GM19023 (cell line): ENCODE measurements at regions not wholly inside any gene's neighbourhood (a gene's known extent, or its start where the extent isn't known, plus 50 kb on each side); places are given as distances from the start of the nearest gene placed in this dataset.

Experiments
- ATAC-seq: cut with Tn5 transposase; IDR thresholded peaks from one replicate; pipeline ENCODE4 v1.9.1; 2021; ENCODE audit warnings: mild to moderate bottlenecking, moderate library complexity; ENCODE audit not compliant: unreplicated experiment

GRCh38 chr13:109451726-109452125, 334.7 kb downstream of the IRS2 start:
- ATAC-seq: no peak

DNA sequence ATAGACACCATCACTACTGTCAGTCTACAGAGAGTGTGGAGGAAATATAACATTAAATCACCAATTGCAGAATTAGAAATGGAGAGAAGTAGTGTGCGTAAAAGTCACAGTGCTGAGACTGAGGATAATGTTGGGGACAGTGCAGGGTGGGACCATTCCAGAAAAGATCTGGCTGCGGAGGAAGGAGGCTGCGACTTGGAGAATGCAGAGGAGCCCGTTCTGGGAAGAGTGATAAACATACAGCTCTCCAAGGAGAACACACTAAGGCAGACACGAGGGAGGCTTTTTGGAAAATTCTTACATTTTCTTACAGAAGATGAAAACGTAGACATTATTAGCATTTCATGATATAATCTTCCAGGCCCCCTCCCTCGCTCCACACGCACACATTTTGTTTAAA, 337.8 kb downstream of the IRS2 start:
- no peak for ATAC-seq

GRCh38 chr13:109447667-109448066, 338.7 kb downstream of the IRS2 start:
- no peak for ATAC-seq

- no peak for ATAC-seq
These were observed 346.1 kb downstream of the IRS2 start for GRCh38 chr13:109440320-109440719.

- no peak for ATAC-seq
These were observed 346.6 kb downstream of the IRS2 start for GRCh38 chr13:109439813-109440212.

DNA sequence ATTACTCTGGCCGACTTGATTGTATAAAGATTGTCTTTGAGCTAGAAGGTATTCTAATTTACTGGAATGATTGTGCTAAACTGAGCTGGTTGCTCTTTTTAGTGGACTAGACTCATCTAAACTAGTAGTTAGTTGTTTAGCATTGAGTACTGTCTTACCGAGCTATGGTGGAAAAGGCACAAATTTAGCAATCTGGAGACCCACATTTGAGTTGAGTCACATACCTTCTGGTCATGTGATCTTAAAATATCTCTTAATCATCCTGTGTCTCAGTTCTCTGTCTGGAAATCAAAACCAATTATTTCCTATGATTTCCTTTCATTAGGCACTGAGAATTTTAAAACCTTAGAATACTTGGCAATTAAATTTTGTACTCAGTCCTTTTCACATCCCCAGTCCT, 349.5 kb downstream of the IRS2 start:
- ATAC-seq: no peak

DNA sequence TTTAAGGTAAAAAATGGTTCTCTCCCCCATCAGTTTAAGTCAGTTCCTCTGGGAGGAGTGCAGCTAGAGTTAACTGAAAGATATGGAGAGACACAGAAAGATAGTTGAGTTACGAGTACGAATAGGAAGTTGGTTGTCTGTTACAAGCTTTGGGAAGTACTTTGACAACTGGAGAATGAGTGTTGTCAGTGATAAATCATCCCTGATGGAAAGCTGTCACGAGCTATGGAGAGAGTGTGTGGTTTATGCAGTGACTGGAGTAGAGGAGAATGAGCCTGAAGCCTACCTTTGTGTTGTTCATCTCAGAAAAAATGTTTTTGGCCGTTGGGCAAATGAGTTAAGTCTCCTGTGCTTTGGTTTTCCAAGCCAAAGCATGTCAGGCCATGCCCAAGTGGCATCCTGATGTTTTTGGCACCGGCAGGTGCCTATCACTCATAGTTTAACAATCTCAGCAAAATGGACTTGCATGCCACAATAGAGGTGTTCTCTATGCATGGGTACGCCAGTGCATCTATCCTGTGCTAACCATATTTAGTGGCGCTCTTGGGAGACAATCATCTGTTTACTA, 350.2 kb downstream of the IRS2 start:
- no peak for ATAC-seq

DNA sequence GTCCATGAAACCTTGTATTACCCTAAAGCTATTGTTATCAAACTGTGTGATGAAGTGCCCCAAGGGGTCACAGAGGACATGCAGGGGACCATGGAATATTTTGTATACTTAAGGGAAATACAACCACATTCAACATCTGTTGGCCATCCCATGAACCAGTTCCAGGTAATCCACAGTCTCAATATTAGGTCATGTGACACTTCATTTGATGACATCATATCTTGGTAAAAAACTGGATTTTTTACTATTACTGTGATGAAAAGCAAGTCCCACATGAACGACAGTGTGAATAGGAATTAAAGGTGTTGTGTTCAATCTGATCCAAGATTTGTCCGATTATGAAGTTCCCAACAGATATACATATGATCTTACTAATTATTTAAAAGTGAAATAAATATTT, 355.2 kb downstream of the IRS2 start:
- no peak for ATAC-seq

- no peak for ATAC-seq
These were observed 358.2 kb downstream of the IRS2 start for GRCh38 chr13:109428146-109428545.

DNA sequence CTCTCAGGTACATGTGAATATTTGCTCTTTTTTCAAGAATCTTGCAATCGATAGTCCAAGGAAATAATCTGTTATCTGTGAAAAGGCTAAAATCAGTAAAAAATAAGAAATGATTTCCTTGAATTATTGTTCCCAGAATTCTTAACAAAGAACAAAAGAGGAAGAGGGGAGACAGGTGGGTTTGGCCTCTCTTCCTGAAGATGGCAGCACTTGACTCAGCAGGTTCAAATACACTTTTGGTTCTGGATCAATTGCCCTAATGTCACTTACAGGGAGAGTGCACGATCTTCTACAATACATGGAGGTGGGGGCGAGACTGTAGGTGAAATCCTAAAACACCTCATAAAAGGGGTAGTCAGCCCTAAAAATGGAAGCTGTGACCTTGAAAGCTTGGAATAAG, 358.7 kb downstream of the IRS2 start:
- ATAC-seq: no peak

DNA sequence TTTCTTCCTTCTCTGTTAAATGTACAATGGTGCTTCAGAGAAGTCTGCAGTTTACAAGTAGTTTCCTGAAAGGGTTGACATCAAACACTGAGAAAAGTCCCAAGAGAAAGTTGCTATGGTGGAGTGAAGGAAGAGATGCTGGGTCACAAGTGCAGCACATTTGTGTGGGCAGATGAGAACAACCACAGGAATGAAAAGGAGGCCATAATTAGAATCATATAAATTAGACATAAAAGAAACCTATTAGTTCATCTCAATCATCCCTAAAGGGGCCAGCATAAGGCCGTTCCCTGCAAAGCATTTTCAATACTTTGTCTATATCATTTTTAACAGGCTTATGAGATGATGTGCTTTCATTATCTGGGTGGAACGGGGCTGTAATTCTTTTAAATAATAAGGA, 359.2 kb downstream of the IRS2 start:
- no peak for ATAC-seq

- no peak for ATAC-seq
These were observed 359.7 kb downstream of the IRS2 start for GRCh38 chr13:109426690-109426990.

DNA sequence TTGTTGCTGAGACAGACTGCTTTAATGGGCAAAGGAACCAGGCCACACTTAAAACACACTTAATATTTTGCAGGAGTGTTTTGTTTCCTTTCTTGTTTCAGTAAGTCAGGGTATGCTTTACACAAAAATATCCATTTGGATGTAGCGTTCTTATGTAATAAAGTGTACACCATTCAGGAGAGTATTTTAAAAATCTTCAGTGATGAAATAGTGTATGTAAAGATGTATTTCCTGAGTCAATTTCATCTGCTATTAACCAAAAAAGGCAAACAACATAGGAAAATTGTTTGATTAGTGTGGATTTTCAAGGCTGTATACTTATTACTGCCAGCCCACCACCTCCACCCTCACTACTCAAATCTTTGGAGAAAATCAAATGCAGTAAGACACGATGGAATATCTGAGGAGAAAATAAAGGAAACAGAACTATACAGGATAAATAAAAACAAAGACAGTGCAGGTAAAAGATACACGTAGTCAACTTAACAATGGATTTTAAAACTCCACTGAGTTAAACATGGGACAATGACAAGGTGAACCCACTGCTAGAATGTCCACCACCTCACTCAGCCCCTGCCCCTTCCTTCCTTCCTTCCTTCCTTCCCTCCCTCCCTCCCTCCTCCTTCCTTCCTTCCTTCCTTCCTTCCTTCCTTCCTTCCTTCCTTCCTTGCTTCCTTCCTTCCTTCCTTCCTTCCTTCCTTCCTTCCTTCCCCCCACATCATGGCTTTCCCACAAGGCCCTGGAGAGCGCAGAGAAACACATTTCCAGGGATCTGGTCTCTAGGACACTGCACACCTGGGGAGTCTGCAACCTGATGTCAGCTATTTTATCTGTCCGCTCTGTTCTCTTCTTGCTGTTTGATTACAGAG, 360.3 kb downstream of the IRS2 start:
- no peak for ATAC-seq

DNA sequence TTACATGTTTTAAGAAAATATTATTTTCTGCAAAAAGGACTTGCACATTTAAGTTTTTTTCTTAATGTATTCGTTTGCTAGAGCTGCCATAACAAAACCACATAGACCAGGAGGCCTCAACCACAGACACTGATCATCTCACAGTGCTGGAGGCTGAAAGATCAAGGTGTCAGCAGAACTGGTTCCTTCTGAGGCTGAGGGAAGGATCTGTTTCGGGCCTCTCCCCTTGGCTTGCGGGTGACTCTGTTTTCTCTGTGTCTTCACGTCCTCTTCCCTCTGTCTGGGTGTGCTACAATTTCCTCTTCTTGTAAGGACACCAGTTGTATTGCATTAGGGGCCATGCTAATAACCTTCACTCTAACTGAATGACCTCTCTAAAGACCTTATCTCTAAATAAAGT, 364.2 kb downstream of the IRS2 start:
- no peak for ATAC-seq

DNA sequence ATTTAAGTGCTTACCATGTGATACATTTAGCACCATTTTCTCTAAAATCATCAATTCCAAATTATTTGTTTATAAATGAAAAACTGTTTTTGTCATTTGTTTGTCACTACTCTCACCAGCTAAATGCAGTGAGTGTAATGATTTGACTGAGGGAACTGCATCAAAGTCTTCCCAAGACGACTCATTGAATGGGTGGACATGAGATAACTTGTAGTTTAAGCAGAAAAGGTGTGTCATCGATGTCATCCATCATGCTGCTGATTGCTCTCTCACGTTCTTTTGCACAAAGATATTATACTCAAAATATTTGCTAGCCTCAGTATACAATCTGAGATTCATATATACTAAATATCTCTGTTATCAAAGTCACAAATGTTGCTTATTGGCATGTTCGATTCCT, 366.5 kb downstream of the IRS2 start:
- no peak for ATAC-seq

DNA sequence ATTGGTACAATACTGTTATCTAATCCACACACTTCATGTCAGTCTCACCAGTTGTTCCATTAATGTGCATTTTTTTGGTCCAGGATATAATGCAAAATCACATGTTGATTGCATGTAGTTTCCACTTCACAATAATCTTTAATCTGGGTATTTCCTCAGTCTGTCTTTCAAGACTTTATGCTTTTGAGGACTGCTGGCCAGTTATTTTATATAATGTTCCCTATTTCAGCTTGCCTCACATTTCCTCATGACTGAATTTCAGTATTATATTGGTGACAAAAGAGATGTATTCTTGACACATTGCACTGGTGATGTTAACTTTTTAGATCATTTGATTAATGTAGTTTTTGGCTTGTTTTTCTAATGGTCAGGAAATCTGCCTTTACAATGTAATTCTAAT, 368.3 kb downstream of the IRS2 start:
- no peak for ATAC-seq

DNA sequence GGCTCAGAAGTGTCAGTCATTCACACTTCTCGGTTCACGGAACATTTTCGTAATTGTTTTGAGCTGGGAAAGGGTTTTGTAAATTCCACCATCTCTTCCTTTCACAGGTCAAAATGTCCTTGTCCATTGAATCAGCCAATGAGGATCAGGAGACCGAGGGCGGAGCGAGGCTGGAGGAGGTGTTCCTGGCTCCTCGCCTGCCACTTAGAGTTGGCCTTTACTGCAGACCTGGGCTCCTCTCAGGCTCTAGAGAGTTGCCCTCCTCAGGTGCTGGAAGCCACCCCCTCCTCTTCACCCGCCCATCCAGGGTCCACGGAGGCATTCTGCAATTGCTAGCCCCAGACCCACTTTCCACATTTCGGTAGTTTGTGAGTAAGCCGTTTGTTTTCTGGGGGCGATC, 370.4 kb downstream of the IRS2 start:
- no peak for ATAC-seq

DNA sequence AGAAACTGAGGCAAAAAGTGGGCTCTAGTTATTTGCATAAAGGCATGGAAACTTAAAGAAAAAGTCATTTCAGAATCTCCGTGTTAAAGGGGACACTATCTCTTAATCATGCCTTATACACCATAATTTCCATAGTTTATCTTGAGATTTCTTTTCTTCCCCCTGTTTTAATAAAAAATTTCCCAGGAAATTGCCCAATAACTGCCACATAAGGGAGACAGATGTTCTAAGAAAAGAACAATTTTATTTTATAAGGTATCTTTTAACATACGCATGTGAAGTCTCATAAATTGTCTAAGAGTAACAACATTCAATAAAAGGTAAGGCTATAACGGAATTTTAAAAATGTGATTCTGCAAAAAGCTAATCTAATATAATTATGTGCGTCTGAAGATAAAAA, 371.3 kb downstream of the IRS2 start:
- no peak for ATAC-seq

GRCh38 chr13:109412283-109412901, 374.0 kb downstream of the IRS2 start:
- ATAC-seq: no peak

GRCh38 chr13:109410868-109411267, 375.5 kb downstream of the IRS2 start:
- no peak for ATAC-seq

DNA sequence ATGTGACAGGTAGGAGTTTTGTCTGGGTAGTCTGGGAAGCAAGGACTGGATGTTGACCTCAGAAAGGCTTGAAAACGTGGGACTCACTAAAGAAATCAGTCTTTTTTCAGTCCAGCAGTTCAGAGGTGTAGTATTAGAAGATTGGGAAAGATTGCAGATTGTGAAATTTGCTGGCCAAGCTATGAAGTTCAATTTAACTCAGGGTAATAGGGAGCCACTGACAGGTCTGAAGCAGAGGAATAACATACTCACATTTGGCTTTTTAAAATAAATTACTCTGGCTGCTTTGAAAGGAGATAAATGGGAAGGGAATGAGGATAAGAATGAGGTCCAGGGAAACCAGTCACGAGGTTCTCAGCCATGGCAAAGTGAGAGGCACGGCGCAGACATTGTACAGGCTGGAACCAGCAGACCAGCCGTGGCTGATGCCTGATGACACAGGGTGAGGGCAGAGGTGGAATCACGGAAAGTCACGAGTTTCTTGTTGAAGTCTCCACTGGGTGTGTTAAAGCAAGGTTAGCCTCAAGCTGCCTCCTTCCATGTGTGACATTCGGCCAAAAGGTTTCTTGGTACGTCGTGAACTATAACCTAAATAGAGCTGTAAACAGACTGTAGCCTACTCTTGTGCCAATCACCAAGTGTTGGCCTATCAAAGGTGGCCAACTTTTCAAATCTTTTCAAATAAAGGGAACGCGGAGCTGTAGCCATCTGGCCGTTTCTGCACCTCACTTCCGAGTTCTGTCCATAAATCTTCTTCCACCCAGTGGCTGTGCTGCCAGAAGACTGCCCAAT, 377.6 kb downstream of the IRS2 start:
- ATAC-seq: no peak
